GM13977 (cell line): ENCODE measurements at regions not wholly inside any gene's neighbourhood (a gene's known extent, or its start where the extent isn't known, plus 50 kb on each side); places are given as distances from the start of the nearest gene placed in this dataset.

ENCODE experiments used
- DNase-seq: peaks from one replicate; pipeline ENCODE4 v3.0.0; 2012; ENCODE audit warnings: low spot score
- CTCF ChIP-seq: IDR thresholded peaks from 2 replicates; pipeline ENCODE4 v1.5.1; 2012; ENCODE audit warnings: mild to moderate bottlenecking, control low read depth; ENCODE audit not compliant: insufficient read depth; ENCODE audit errors: extremely low read depth, missing control alignments
- in situ Hi-C: fragments of 300-500 bp; cut with MboI; formaldehyde crosslinking; loops from one replicate; pipeline ENCODE4 v1.12.0; 2022; ENCODE audit warnings: low sequenced_read_pairs, low pct_unique_long_range_greater_than_20kb, mixed read lengths, inconsistent platforms; ENCODE audit not compliant: unreplicated experiment

- DNase-seq = no peak
- TF ChIP-seq CTCF = no peak
- in situ Hi-C loops = no loop called here
These were observed 196.7 kb upstream of the TBX20 start for GRCh38 chr7:35450456-35451214.

DNA sequence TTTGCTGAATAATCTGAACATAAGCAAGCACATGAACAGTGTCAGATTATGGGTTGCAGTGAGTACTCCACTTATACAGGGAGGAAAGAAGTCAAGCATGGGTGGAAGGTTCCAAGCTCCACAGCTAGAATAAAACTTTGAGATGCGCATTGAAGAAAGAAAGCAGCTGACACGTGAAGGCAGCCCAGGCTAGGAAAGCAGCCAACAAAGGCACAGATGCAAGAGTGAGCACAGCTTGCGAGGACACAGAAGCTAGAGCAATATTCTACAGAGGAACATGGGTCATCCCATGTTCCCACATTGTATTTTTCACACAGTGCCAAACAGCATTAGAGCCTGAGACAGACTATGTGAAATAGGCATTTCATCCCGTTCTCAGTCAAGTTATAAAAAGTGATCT is 194.6 kb upstream of the TBX20 start:
- in situ Hi-C loops = no loop called here
- no peak for TF ChIP-seq CTCF
- no peak for DNase-seq

- in situ Hi-C loops = no loop called here
- no peak for DNase-seq
- no peak for TF ChIP-seq CTCF
These were observed 192.2 kb upstream of the TBX20 start for GRCh38 chr7:35446091-35446490.

GRCh38 chr7:35437619-35438275 is 183.8 kb upstream of the TBX20 start:
- in situ Hi-C loops = no loop called here
- no peak for TF ChIP-seq CTCF
- no peak for DNase-seq

DNA sequence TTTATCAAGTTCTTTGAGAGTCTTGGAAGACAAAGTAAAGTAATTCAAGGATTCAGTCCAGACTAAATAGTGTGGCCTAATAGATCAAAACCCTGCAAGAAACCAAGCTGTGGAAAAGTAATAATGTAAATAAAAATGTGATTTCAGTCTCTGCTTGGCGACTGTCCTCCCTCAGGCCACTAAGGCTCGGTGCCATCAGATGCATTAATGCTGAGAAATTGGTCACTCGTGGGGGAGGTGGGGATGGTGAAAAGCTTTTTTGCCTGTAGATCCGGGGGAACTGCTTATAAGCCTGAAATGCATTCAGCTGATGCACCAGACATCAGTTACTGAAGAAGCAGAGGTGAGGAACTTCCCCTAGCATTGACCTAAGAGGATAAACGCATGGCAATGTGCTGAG is 182.6 kb upstream of the TBX20 start:
- DNase-seq = no peak
- in situ Hi-C loops = no loop called here
- TF ChIP-seq CTCF = no peak

GRCh38 chr7:35430547-35431153 is 176.8 kb upstream of the TBX20 start:
- in situ Hi-C loops = no loop called here
- no peak for DNase-seq
- peak; percentile 47 for TF ChIP-seq CTCF
